ENCODE measurements at regions not wholly inside any gene's neighbourhood (a gene's known extent, or its start where the extent isn't known, plus 50 kb on each side); places are given as distances from the start of the nearest gene placed in this dataset.

- TF ChIP-seq REST (IDR thresholded peaks at IDR 0.05; ENCODE audit: borderline replicate concordance) = peak; percentile 32; the same call in 1 of the 2 replicates
- no peak for TF ChIP-seq REST (CRISPR knock-in tag; IDR thresholded peaks at IDR 0.05; ENCODE audit: low read depth)
- peak; percentile 51 for TF ChIP-seq DEAF1 (CRISPR knock-in tag; IDR thresholded peaks at IDR 0.05)
- no peak for TF ChIP-seq FOXP4 (CRISPR knock-in tag; IDR thresholded peaks at IDR 0.05; ENCODE audit: borderline replicate concordance)
- no peak for TF ChIP-seq ZBTB2 (IDR thresholded peaks at IDR 0.05)
- no peak for TF ChIP-seq ZSCAN32 (CRISPR knock-in tag; IDR thresholded peaks at IDR 0.05)
- no peak for TF ChIP-seq ETS2 (tag; IDR thresholded peaks at IDR 0.05; ENCODE audit: borderline replicate concordance, poor library complexity, severe bottlenecking)
- no peak for TF ChIP-seq DACH1 (IDR thresholded peaks at IDR 0.05; ENCODE audit: partially characterized antibody)
- no peak for TF ChIP-seq TAF7 (tag; IDR thresholded peaks at IDR 0.05)
- TF ChIP-seq RAD21 (CRISPR knock-in tag; conservative IDR thresholded peaks at IDR 0.05 in 1 of 2, IDR thresholded peaks at IDR 0.05 in 1 of 2) = peak; percentile 66 to 76
- TF ChIP-seq PCBP2 (IDR thresholded peaks at IDR 0.05; ENCODE audit: low read depth, low read length, poor library complexity, severe bottlenecking) = no peak
- no peak for TF ChIP-seq XRCC3 (IDR thresholded peaks at IDR 0.05)
- no peak for TF ChIP-seq HNRNPUL1 (IDR thresholded peaks at IDR 0.05; ENCODE audit: low read length)
- TF ChIP-seq CBX2 (IDR thresholded peaks at IDR 0.05; ENCODE audit: insufficient read depth, low read length, poor library complexity, severe bottlenecking) = no peak
These were observed 80.3 kb downstream of the DYNAP start (continued) for GRCh38 chr18:54671291-54671881.
